ENCODE measurements at regions not wholly inside any gene's neighbourhood (a gene's known extent, or its start where the extent isn't known, plus 50 kb on each side); places are given as distances from the start of the nearest gene placed in this dataset.

GRCh38 chr4:187883836-187884475 is 111.6 kb upstream of the ZFP42 start:
- no peak for ATAC-seq
- in situ Hi-C loops (cut with HindIII; ENCODE audit: extremely low pct_ligation_motif_present, low pct_unique_long_range_greater_than_20kb) (no loop called here), intact Hi-C loops (cut with micrococcal nuclease; ENCODE audit: unreplicated experiment) (no loop called here)
- no peak overlapping the region for H3K9ac ChIP-seq (ENCODE audit: insufficient read depth, low read depth, low read length)
- no peaks in the 10 kb centered on the region for H3K79me2 ChIP-seq (ENCODE audit: insufficient read depth, low read length)
- H3K4me2 ChIP-seq (ENCODE audit: low read depth, low read length), result no peak overlapping the region
- no peaks in the 10 kb centered on the region for H4K20me1 ChIP-seq (ENCODE audit: insufficient read depth, low read length)
- ChIA-PET POLR2A (no interaction called here), CTCF (ENCODE audit: low intra/inter-chr PET ratio, low total read pairs) (no interaction called here)
- H3K4me1 ChIP-seq (ENCODE audit: insufficient read depth, low read length), result no peaks in the 10 kb centered on the region
- no peak for FAIRE-seq
- no peak overlapping the region for H3K4me3 ChIP-seq (replicated peaks in 1 of 3; ENCODE audit: insufficient read depth in 1 of 3, low read depth in 2 of 3, low read length in 3 of 3)
- no peak overlapping the region for H2AFZ ChIP-seq (ENCODE audit: low read length)
- H3K9me3 ChIP-seq (ENCODE audit: low read length), result no peaks in the 10 kb centered on the region
- no peak for DNase-seq (ENCODE audit: low spot score)
- H3K27ac ChIP-seq (ENCODE audit: extremely low read length, insufficient read depth, low read length), result no peak overlapping the region
- no TSS peak for BruUV-seq (replicated peaks)
- no peaks in the 10 kb centered on the region; a peak in 1 of 5 replicates for H3K27me3 ChIP-seq (ENCODE audit: control insufficient read depth in 1 of 2, insufficient read depth in 2 of 2, low read length in 2 of 2)
- TF ChIP-seq ZBTB7B (CRISPR knock-in tag; IDR thresholded peaks at IDR 0.05), result no peak
- no peak for TF ChIP-seq ZNF407 (CRISPR knock-in tag; IDR thresholded peaks at IDR 0.05; ENCODE audit: not compliant biosample characterization)
- TF ChIP-seq FIP1L1 (IDR thresholded peaks at IDR 0.05; ENCODE audit: borderline replicate concordance, insufficient read depth, low read depth, low read length), result no peak
- no peak for TF ChIP-seq ATM (IDR thresholded peaks at IDR 0.05; ENCODE audit: borderline replicate concordance)
- TF ChIP-seq POLR2AphosphoS5 (IDR thresholded peaks at IDR 0.05; ENCODE audit: low read depth, low read length), result no peak
- TF ChIP-seq GMEB2 (CRISPR knock-in tag; IDR thresholded peaks at IDR 0.05; ENCODE audit: low read depth), result no peak
- no peak for TF ChIP-seq ZNF772 (CRISPR knock-in tag; IDR thresholded peaks at IDR 0.05)
- TF ChIP-seq TRIM24 (CRISPR knock-in tag; IDR thresholded peaks at IDR 0.05), result no peak
- TF ChIP-seq ZNF530 (CRISPR knock-in tag; IDR thresholded peaks at IDR 0.05; ENCODE audit: low read depth), result no peak
- TF ChIP-seq POLR2AphosphoS2 (IDR thresholded peaks at IDR 0.05; ENCODE audit: low read depth, low read length), result no peak
- no peak for TF ChIP-seq GATA4 (IDR thresholded peaks at IDR 0.05; ENCODE audit: borderline replicate concordance, low read depth)
- TF ChIP-seq GTF2F1 (IDR thresholded peaks at IDR 0.05; ENCODE audit: low read length), result no peak
- TF ChIP-seq ATF1 (CRISPR knock-in tag; IDR thresholded peaks at IDR 0.05), result no peak
- no peak for TF ChIP-seq CCAR2 (optimal IDR thresholded peaks at IDR 0.05; ENCODE audit: low read depth, low read length)
- no peak for TF ChIP-seq NFYB (CRISPR knock-in tag; IDR thresholded peaks at IDR 0.05)
- 6% methylated on average over 8 of the region's 8 CpGs for WGBS (ENCODE audit: low lambda C conversion rate)
- no peaks in the 10 kb centered on the region for H3K36me3 ChIP-seq (replicated peaks in 1 of 2; ENCODE audit: control insufficient read depth in 1 of 2, insufficient read depth in 2 of 2, low read length in 2 of 2)
